ENCODE measurements at regions not wholly inside any gene's neighbourhood (a gene's known extent, or its start where the extent isn't known, plus 50 kb on each side); places are given as distances from the start of the nearest gene placed in this dataset.

GRCh38 chr2:172275239-172275638 is 152.1 kb upstream of the ITGA6 start:
- no peaks in the 10 kb centered on the region for H3K27me3 ChIP-seq (ENCODE audit: control insufficient read depth in 2 of 2, insufficient read depth in 2 of 2, low read length in 2 of 2)
- WGBS (ENCODE audit: insufficient coverage) = 82% methylated on average over 3 of the region's 5 CpGs
- no peak overlapping the region for H2AFZ ChIP-seq (ENCODE audit: insufficient read depth, low read depth, low read length, poor library complexity, severe bottlenecking)
- no peak overlapping the region for H3K4me3 ChIP-seq (replicated peaks in 1 of 3; ENCODE audit: low read depth in 2 of 3, low read length in 3 of 3)
- Mint-ChIP-seq H3K4me3 (peak overlapping the region in 1 of 2 donors; percentile 24), H3K36me3 (peaks cover 0 to 4% of the 10 kb centered on the region in 2 donors), H3K9me3 (peaks cover 6 to 14% (median 8%) of the 10 kb centered on the region in 7 donors), H3K4me1 (peaks cover 25% of the 10 kb centered on the region), H3K27ac (no peak overlapping the region), H3K27me3 (ENCODE audit: low read depth in 3 of 3) (peaks cover 0 to 1% (median 0%) of the 10 kb centered on the region in 3 donors)
- intact Hi-C loops (cut with micrococcal nuclease) = no loop called here
- no peak overlapping the region for H3K9ac ChIP-seq (ENCODE audit: insufficient read depth, low read length, poor library complexity, severe bottlenecking)
- H3K27ac ChIP-seq (ENCODE audit: low read depth in 1 of 2, low read length in 2 of 2) = no peak overlapping the region
- TF ChIP-seq CTCF (IDR thresholded peaks at IDR 0.05) = no peak
- DNase-seq = no peak
- H3K36me3 ChIP-seq (replicated peaks in 1 of 2; ENCODE audit: control insufficient read depth in 1 of 2, insufficient read depth in 2 of 2, low read length in 2 of 2) = no peaks in the 10 kb centered on the region
- no peak overlapping the region for H3K4me2 ChIP-seq (replicated peaks; ENCODE audit: extremely low read depth, low read length, poor library complexity, severe bottlenecking)
- H3K9me3 ChIP-seq (replicated peaks in 1 of 2; ENCODE audit: control insufficient read depth in 1 of 2, insufficient read depth in 1 of 2, low read length in 2 of 2) = peaks cover 0 to 8% of the 10 kb centered on the region in 2 donors
- no peaks in the 10 kb centered on the region for H3K79me2 ChIP-seq (ENCODE audit: insufficient read depth, low read length)
- H3K4me1 ChIP-seq (ENCODE audit: control insufficient read depth in 1 of 2, insufficient read depth in 2 of 2, low read length in 2 of 2) = peaks cover 15 to 18% of the 10 kb centered on the region in 2 donors
- no peaks in the 10 kb centered on the region for H4K20me1 ChIP-seq (ENCODE audit: insufficient read depth, low read length)

- H3K9me3 ChIP-seq (replicated peaks in 1 of 2; ENCODE audit: control insufficient read depth in 1 of 2, insufficient read depth in 1 of 2, low read length in 2 of 2) = peaks cover 0 to 8% of the 10 kb centered on the region in 2 donors
- H3K4me3 ChIP-seq (replicated peaks in 1 of 3; ENCODE audit: low read depth in 2 of 3, low read length in 3 of 3) = no peak overlapping the region
- H3K4me3 Mint-ChIP-seq = no peak overlapping the region
- no peak overlapping the region for H3K27ac ChIP-seq (ENCODE audit: low read depth in 1 of 2, low read length in 2 of 2)
- H3K4me2 ChIP-seq (replicated peaks; ENCODE audit: extremely low read depth, low read length, poor library complexity, severe bottlenecking) = no peak overlapping the region
- H3K9me3 Mint-ChIP-seq = peaks cover 6 to 14% (median 8%) of the 10 kb centered on the region in 7 donors
- H3K79me2 ChIP-seq (ENCODE audit: insufficient read depth, low read length) = no peaks in the 10 kb centered on the region
- no peaks in the 10 kb centered on the region for H3K27me3 ChIP-seq (ENCODE audit: control insufficient read depth in 2 of 2, insufficient read depth in 2 of 2, low read length in 2 of 2)
- H2AFZ ChIP-seq (ENCODE audit: insufficient read depth, low read depth, low read length, poor library complexity, severe bottlenecking) = no peak overlapping the region
- H3K27me3 Mint-ChIP-seq (ENCODE audit: low read depth in 3 of 3) = peaks cover 0 to 1% (median 0%) of the 10 kb centered on the region in 3 donors
- no peak for TF ChIP-seq CTCF (IDR thresholded peaks at IDR 0.05)
- peaks cover 32 to 35% of the 10 kb centered on the region in 2 donors for H3K4me1 ChIP-seq (ENCODE audit: control insufficient read depth in 1 of 2, insufficient read depth in 2 of 2, low read length in 2 of 2)
- H4K20me1 ChIP-seq (ENCODE audit: insufficient read depth, low read length) = no peaks in the 10 kb centered on the region
- H3K36me3 Mint-ChIP-seq = peaks cover 0 to 4% of the 10 kb centered on the region in 2 donors
- no peaks in the 10 kb centered on the region for H3K36me3 ChIP-seq (replicated peaks in 1 of 2; ENCODE audit: control insufficient read depth in 1 of 2, insufficient read depth in 2 of 2, low read length in 2 of 2)
- intact Hi-C loops (cut with micrococcal nuclease) = no loop called here
- H3K9ac ChIP-seq (ENCODE audit: insufficient read depth, low read length, poor library complexity, severe bottlenecking) = no peak overlapping the region
- DNase-seq = no peak
- H3K27ac Mint-ChIP-seq = no peak overlapping the region
- H3K4me1 Mint-ChIP-seq = peaks cover 40% of the 10 kb centered on the region
Measured at GRCh38 chr2:172276961-172277360, 150.4 kb upstream of the ITGA6 start.
